ENCODE measurements at regions not wholly inside any gene's neighbourhood (a gene's known extent, or its start where the extent isn't known, plus 50 kb on each side); places are given as distances from the start of the nearest gene placed in this dataset.

DNA sequence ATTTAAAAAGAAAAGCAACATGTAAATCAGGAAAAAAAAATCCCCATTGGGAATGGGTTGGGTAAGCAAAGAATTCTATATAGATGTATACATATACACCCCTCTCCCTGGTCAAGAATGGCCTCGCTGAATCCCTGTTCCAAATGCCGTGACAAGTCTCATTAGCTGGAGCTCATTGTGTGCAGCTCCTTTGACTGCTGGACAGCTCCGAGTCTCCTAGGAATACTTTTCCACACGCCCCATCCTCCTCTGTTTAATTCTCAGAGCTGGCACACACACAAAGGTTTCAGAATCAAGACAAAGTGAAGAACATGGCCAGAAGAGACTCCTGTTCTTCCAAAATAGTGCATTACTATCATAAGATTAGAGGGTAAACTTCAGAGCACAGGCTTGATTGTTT, 130.9 kb upstream of the MKLN1 start:
- TF ChIP-seq, protein P1, sequence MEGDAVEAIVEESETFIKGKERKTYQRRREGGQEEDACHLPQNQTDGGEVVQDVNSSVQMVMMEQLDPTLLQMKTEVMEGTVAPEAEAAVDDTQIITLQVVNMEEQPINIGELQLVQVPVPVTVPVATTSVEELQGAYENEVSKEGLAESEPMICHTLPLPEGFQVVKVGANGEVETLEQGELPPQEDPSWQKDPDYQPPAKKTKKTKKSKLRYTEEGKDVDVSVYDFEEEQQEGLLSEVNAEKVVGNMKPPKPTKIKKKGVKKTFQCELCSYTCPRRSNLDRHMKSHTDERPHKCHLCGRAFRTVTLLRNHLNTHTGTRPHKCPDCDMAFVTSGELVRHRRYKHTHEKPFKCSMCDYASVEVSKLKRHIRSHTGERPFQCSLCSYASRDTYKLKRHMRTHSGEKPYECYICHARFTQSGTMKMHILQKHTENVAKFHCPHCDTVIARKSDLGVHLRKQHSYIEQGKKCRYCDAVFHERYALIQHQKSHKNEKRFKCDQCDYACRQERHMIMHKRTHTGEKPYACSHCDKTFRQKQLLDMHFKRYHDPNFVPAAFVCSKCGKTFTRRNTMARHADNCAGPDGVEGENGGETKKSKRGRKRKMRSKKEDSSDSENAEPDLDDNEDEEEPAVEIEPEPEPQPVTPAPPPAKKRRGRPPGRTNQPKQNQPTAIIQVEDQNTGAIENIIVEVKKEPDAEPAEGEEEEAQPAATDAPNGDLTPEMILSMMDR (conservative IDR thresholded peaks at IDR 0.05; ENCODE audit: low read depth, low read length): no peak
- no peak for TF ChIP-seq EZH2 (IDR thresholded peaks at IDR 0.05; ENCODE audit: borderline replicate concordance, low read depth, low read length, poor library complexity, severe bottlenecking)

Data from A673 (cell line).